HCT116 (cell line): ENCODE measurements at regions not wholly inside any gene's neighbourhood (a gene's known extent, or its start where the extent isn't known, plus 50 kb on each side); places are given as distances from the start of the nearest gene placed in this dataset.

Source experiments
- ATAC-seq: fragments of 200-7000 bp; cut with Tn5 transposase; 2 replicates; pipeline ENCODE4 v1.9.1; 2020; ENCODE audit warnings: mild to moderate bottlenecking, moderate library complexity
- BruUV-seq: library from RNA; stranded (reverse); fragments of 400-500 nt; replicated peaks from 2 replicates; lab custom pipeline; 2021; lab: Mats Ljungman, UMichigan
- CTCF ChIA-PET: fragments of 300-600 bp; sonication (Branson Sonifier 250); formaldehyde crosslinking; loops from one replicate; lab custom pipeline; 2021; ENCODE audit warnings: antibody characterized with exemption; lab: Charles Lee
- POLR2A ChIA-PET: fragments of 300-600, 350-600 bp; sonication (Branson Sonifier 250); formaldehyde crosslinking; loops from one replicate; lab custom pipeline; 2021; ENCODE audit warnings: antibody characterized with exemption; lab: Charles Lee
- RAD21 ChIA-PET, 2 experiments: fragments of 300-600 bp; sonication (Branson Sonifier 250); formaldehyde crosslinking; loops; one replicate each; lab custom pipeline; 2023; ENCODE audit warnings: low total read pairs in 2 of 2; ENCODE audit not compliant: uncharacterized antibody in 2 of 2, unreplicated experiment in 2 of 2, low non-redundant PET in 1 of 2; lab: Charles Lee
- DNase-seq: peaks from one replicate; pipeline ENCODE4 v3.0.0-alpha.2; 2010; ENCODE audit warnings: low read depth, low spot score
- H2AFZ ChIP-seq: fragments of 200-600 bp; shearing (Covaris generic), sonication (generic); 2 replicates; pipeline ENCODE4 v1.6.1; 2017; ENCODE audit warnings: low read depth, mixed run types, mixed read lengths, antibody characterized with exemption, low read length; ENCODE audit not compliant: poor library complexity, severe bottlenecking
- H3K27ac ChIP-seq: 2 replicates; pipeline ENCODE4 v1.5.1; 2012; ENCODE audit warnings: low read depth, low read length
- H3K27me3 ChIP-seq: fragments of 200-600 bp; sonication (generic); 2 replicates; pipeline ENCODE4 v1.6.1; 2016; ENCODE audit warnings: mixed run types, low read length, mixed read lengths; ENCODE audit not compliant: insufficient read depth
- H3K36me3 ChIP-seq, 2 experiments: fragments of 200-500 bp in 1 of 2; fragments of 200-600 bp in 1 of 2; sonication (Bioruptor generic) in 1 of 2; sonication (generic) in 1 of 2; 2 replicates each; pipeline versions ENCODE4 v1.5.1 to v1.6.1; 2014 to 2016; ENCODE audit warnings: low read length in 2 of 2, inconsistent platforms in 1 of 2, mixed read lengths in 1 of 2, mixed run types in 1 of 2; ENCODE audit not compliant: insufficient read depth in 2 of 2, control insufficient read depth in 1 of 2
- H3K4me1 ChIP-seq, 2 experiments: fragments of 200-600 bp in 1 of 2; sonication (generic) in 1 of 2; 2 replicates each; pipeline versions ENCODE4 v1.5.1 to v1.6.1; 2012 to 2017; ENCODE audit warnings: low read length in 2 of 2, inconsistent platforms in 1 of 2, mild to moderate bottlenecking in 1 of 2, mixed read lengths in 1 of 2, mixed run types in 1 of 2, moderate library complexity in 1 of 2; ENCODE audit not compliant: insufficient read depth in 2 of 2, control insufficient read depth in 1 of 2
- H3K4me2 ChIP-seq: fragments of 200-600 bp; sonication (generic); 2 replicates; pipeline ENCODE4 v1.6.1; 2017; ENCODE audit warnings: mixed run types, low read length, mixed read lengths
- H3K4me3 ChIP-seq, 2 experiments: fragments of 200-600 bp in 1 of 2; sonication (generic) in 1 of 2; replicated peaks in 1 of 2; 2 replicates each; pipeline ENCODE4 v1.5.1; 2011 to 2016; ENCODE audit warnings: low read length in 2 of 2, control low read depth in 1 of 2, low read depth in 1 of 2, mild to moderate bottlenecking in 1 of 2, mixed read lengths in 1 of 2, mixed run types in 1 of 2
- H3K79me2 ChIP-seq: fragments of 200-600 bp; sonication (generic); 2 replicates; pipeline ENCODE4 v1.6.1; 2017; ENCODE audit warnings: mild to moderate bottlenecking, mixed run types, low read length, moderate library complexity, mixed read lengths; ENCODE audit not compliant: insufficient read depth
- H3K9ac ChIP-seq: fragments of 200-600 bp; sonication (generic); 2 replicates; pipeline ENCODE4 v1.6.1; 2016; ENCODE audit warnings: low read length, mixed read lengths
- H3K9me2 ChIP-seq: fragments of 200-600 bp; sonication (generic), shearing (Covaris generic); 2 replicates; pipeline ENCODE4 v1.6.1; 2017; ENCODE audit warnings: mixed run types, mild to moderate bottlenecking, moderate library complexity; ENCODE audit not compliant: insufficient read depth
- H3K9me3 ChIP-seq, 2 experiments: fragments of 200-500 bp in 1 of 2; fragments of 200-600 bp in 1 of 2; sonication (Bioruptor generic) in 1 of 2; sonication (generic) in 1 of 2; 2 replicates each; pipeline ENCODE4 v1.6.1; 2014 to 2017; ENCODE audit warnings: low read length in 2 of 2, mixed read lengths in 2 of 2, inconsistent platforms in 1 of 2, low read depth in 1 of 2, mild to moderate bottlenecking in 1 of 2, mixed run types in 1 of 2, moderate library complexity in 1 of 2; ENCODE audit not compliant: control insufficient read depth in 1 of 2, insufficient read depth in 1 of 2
- H4K20me1 ChIP-seq: fragments of 200-600 bp; sonication (generic), shearing (Covaris generic); 2 replicates; pipeline ENCODE4 v1.6.1; 2017; ENCODE audit warnings: mixed run types, mild to moderate bottlenecking, moderate library complexity; ENCODE audit not compliant: insufficient read depth
- EGR1 ChIP-seq: IDR thresholded peaks from 2 replicates; pipeline ENCODE4 v1.6.1; 2012; ENCODE audit warnings: low read depth
- EZH2phosphoT487 ChIP-seq: fragments of 200-600 bp; IDR thresholded peaks from 2 replicates; pipeline ENCODE4 v1.6.1; 2018; ENCODE audit warnings: antibody characterized with exemption, borderline replicate concordance
- FOSL1 ChIP-seq: IDR thresholded peaks from 2 replicates; pipeline ENCODE4 v1.6.1; 2012; ENCODE audit warnings: low read depth
- POLR2A ChIP-seq: IDR thresholded peaks from 2 replicates; pipeline ENCODE4 v1.7.0; 2011; ENCODE audit warnings: borderline replicate concordance; ENCODE audit not compliant: insufficient read depth, insufficient read length; ENCODE audit errors: extremely low read depth
- RAD21 ChIP-seq: IDR thresholded peaks from 2 replicates; pipeline ENCODE4 v1.6.1; 2012; ENCODE audit warnings: low read depth, mild to moderate bottlenecking
- TCF7L2 ChIP-seq: IDR thresholded peaks from 2 replicates; pipeline ENCODE4 v1.7.0; 2011; ENCODE audit warnings: borderline replicate concordance, inconsistent platforms; ENCODE audit not compliant: insufficient read depth, insufficient read length; ENCODE audit errors: extremely low read depth
- YY1 ChIP-seq: IDR thresholded peaks from 2 replicates; pipeline ENCODE4 v1.6.1; 2011; ENCODE audit warnings: low read length, low read depth, moderate library complexity, mild to moderate bottlenecking; ENCODE audit not compliant: insufficient replicate concordance; ENCODE audit errors: extremely low read depth
- ZBTB33 ChIP-seq: IDR thresholded peaks from 2 replicates; pipeline ENCODE4 v1.6.1; 2011; ENCODE audit warnings: mild to moderate bottlenecking, low read length, moderate library complexity; ENCODE audit not compliant: insufficient replicate concordance; ENCODE audit errors: extremely low read depth
- intact Hi-C: fragments of 100-400 bp; cut with micrococcal nuclease; formaldehyde crosslinking; loops from 2 replicates; pipeline ENCODE4 v1.10.0; 2022
- TF ChIP-seq, protein P1 (sequence below), 3 experiments: fragments of 200-600 bp in 1 of 3; sonication (generic) in 1 of 3; IDR thresholded peaks in 2 of 3; conservative IDR thresholded peaks in 1 of 3; 2 replicates each; pipeline ENCODE4 v1.5.1; 2012 to 2017; ENCODE audit warnings: low read depth in 2 of 3, low read length in 2 of 3, antibody characterized with exemption in 1 of 3, borderline replicate concordance in 1 of 3, control low read depth in 1 of 3, mild to moderate bottlenecking in 1 of 3, mixed read lengths in 1 of 3, mixed run types in 1 of 3, moderate library complexity in 1 of 3; ENCODE audit not compliant: insufficient read depth in 1 of 3
- TF ChIP-seq, protein P2 (sequence below): IDR thresholded peaks from 2 replicates; pipeline ENCODE4 v1.6.1; 2012; ENCODE audit warnings: low read depth

DNA sequence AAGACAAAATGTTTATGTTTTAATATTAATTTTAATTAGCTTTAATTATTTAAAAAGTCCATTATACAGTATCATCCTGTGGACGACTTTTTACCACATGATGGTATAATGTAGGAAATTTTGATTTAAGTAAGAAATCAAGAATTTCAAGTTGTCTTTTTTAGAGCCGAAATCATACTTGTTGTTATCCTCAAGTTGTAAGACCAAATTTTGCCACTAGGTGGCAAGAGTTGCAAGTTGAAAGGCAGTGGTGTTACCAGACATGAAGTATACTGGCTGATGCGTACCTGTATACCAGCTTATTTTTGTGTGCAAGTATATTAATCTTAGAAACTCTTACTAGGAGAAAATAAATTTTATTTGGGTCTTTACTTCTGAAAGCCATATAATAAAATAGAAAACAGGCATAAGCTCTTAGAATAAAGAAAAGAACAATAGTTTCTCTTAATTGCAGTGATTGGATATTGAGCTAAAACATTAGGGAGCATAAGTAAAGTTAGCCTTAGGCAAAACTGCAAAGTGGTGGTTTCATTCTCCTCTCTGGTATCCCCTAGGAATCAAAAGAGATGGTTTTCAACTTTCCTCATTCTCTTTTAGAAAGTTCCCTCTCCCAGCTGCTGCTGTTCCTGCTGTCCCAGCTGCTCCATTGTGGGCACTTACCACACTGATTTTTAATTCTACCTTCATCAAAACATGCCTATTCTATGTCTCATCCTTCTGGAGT lies 118.0 kb upstream of the WDFY3 start:
- POLR2A ChIA-PET = no interaction called here
- Histone ChIP-seq H3K9ac (no peak overlapping the region), H3K79me2 (no peaks in the 10 kb centered on the region), H3K9me3 (no peaks in the 10 kb centered on the region; a peak in 1 of 4 replicates), H3K27ac (no peak overlapping the region), H3K4me3 (no peak overlapping the region), H3K36me3 (no peaks in the 10 kb centered on the region), H2AFZ (no peak overlapping the region), H3K27me3 (no peaks in the 10 kb centered on the region), H4K20me1 (no peaks in the 10 kb centered on the region), H3K4me1 (no peaks in the 10 kb centered on the region)
- CTCF ChIA-PET = interaction anchor here (0.7 to 2.0 kb wide), 15 partner anchors 8 to 961 kb away, joined by 3 to 15 read pairs (median 5); no protein-coding TSS in a partner anchor
- peak; percentile 79 for ATAC-seq
- intact Hi-C loops = loop anchor here (1.0 to 10.0 kb wide), 3 partner anchors 286 to 960 kb away; no protein-coding TSS in a partner anchor
- RAD21 ChIA-PET = interaction anchor here in 1 of 2 experiments (1.2 kb wide), 2 partner anchors 285 to 663 kb away, joined by 3 to 6 read pairs; no protein-coding TSS in a partner anchor
- no TSS peak for BruUV-seq
- TF ChIP-seq, protein P1, sequence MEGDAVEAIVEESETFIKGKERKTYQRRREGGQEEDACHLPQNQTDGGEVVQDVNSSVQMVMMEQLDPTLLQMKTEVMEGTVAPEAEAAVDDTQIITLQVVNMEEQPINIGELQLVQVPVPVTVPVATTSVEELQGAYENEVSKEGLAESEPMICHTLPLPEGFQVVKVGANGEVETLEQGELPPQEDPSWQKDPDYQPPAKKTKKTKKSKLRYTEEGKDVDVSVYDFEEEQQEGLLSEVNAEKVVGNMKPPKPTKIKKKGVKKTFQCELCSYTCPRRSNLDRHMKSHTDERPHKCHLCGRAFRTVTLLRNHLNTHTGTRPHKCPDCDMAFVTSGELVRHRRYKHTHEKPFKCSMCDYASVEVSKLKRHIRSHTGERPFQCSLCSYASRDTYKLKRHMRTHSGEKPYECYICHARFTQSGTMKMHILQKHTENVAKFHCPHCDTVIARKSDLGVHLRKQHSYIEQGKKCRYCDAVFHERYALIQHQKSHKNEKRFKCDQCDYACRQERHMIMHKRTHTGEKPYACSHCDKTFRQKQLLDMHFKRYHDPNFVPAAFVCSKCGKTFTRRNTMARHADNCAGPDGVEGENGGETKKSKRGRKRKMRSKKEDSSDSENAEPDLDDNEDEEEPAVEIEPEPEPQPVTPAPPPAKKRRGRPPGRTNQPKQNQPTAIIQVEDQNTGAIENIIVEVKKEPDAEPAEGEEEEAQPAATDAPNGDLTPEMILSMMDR (IDR thresholded peaks at IDR 0.05 in 2 of 3, conservative IDR thresholded peaks at IDR 0.05 in 1 of 3; ENCODE audit: borderline replicate concordance in 1 of 3, insufficient read depth in 1 of 3, low read depth in 2 of 3, low read length in 2 of 3) = peak; percentile 49 to 71 (median 70); a peak in 5 of 6 replicates
- TF ChIP-seq POLR2A = no peak
- TF ChIP-seq TCF7L2 = no peak
- TF ChIP-seq RAD21 = peak; percentile 75
- TF ChIP-seq, all 23 proteins: peak for 2
- H3K4me2 ChIP-seq = no peak overlapping the region
- peak; percentile 75 for DNase-seq
- H3K9me2 ChIP-seq = no peaks in the 10 kb centered on the region

DNA sequence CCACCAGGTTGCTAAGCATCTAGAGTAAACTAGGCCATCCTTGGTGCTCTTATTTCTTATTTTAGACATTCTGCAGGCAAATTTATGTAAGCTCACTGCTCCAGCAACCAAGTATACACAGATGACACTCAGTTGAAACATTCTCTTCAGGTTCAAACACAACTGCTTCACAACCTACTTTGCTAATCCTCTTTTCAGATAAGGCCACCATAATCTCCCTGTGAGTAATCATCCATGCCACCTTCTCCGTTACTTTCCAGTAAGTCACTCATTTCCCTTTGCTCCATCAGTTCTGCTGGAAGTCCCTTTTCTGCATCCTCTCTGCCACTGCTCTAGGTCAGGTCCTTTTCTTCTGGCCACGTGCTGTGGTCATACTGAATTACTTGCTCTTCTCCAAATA lies 120.2 kb upstream of the WDFY3 start:
- Histone ChIP-seq H3K79me2 (no peaks in the 10 kb centered on the region), H3K9me2 (no peaks in the 10 kb centered on the region), H3K4me2 (no peak overlapping the region), H3K9me3 (no peaks in the 10 kb centered on the region; a peak in 1 of 4 replicates), H3K36me3 (no peaks in the 10 kb centered on the region), H4K20me1 (no peaks in the 10 kb centered on the region), H3K4me1 (no peaks in the 10 kb centered on the region), H3K27me3 (no peaks in the 10 kb centered on the region), H2AFZ (no peak overlapping the region), H3K9ac (no peak overlapping the region), H3K4me3 (no peak overlapping the region), H3K27ac (no peak overlapping the region)
- DNase-seq (no peak), ATAC-seq (no peak)
- RAD21 ChIA-PET = no interaction called here
- intact Hi-C loops = loop anchor here (10.0 kb wide), 1 partner anchor 958 kb away; no protein-coding TSS in a partner anchor
- POLR2A ChIA-PET = no interaction called here
- CTCF ChIA-PET = no interaction called here
- no TSS peak for BruUV-seq
- TF ChIP-seq EGR1 (no peak), YY1 (no peak), FOSL1 (no peak), ZBTB33 (no peak), EZH2phosphoT487 (no peak)
- TF ChIP-seq, protein P2, sequence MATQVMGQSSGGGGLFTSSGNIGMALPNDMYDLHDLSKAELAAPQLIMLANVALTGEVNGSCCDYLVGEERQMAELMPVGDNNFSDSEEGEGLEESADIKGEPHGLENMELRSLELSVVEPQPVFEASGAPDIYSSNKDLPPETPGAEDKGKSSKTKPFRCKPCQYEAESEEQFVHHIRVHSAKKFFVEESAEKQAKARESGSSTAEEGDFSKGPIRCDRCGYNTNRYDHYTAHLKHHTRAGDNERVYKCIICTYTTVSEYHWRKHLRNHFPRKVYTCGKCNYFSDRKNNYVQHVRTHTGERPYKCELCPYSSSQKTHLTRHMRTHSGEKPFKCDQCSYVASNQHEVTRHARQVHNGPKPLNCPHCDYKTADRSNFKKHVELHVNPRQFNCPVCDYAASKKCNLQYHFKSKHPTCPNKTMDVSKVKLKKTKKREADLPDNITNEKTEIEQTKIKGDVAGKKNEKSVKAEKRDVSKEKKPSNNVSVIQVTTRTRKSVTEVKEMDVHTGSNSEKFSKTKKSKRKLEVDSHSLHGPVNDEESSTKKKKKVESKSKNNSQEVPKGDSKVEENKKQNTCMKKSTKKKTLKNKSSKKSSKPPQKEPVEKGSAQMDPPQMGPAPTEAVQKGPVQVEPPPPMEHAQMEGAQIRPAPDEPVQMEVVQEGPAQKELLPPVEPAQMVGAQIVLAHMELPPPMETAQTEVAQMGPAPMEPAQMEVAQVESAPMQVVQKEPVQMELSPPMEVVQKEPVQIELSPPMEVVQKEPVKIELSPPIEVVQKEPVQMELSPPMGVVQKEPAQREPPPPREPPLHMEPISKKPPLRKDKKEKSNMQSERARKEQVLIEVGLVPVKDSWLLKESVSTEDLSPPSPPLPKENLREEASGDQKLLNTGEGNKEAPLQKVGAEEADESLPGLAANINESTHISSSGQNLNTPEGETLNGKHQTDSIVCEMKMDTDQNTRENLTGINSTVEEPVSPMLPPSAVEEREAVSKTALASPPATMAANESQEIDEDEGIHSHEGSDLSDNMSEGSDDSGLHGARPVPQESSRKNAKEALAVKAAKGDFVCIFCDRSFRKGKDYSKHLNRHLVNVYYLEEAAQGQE = no peak
